HK-2 (cell line): ENCODE measurements at regions not wholly inside any gene's neighbourhood (a gene's known extent, or its start where the extent isn't known, plus 50 kb on each side); places are given as distances from the start of the nearest gene placed in this dataset.

Experiments
- DNase-seq: peaks from one replicate; pipeline ENCODE4 v3.0.0-alpha.2; 2018; ENCODE audit not compliant: unreplicated experiment

GRCh38 chr5:3047212-3047774 is 295.8 kb upstream of the IRX2 start:
- no peak for DNase-seq

- no peak for DNase-seq
Observed at GRCh38 chr5:3043600-3043999, 292.1 kb upstream of the IRX2 start.

GRCh38 chr5:3041001-3041400 is 289.5 kb upstream of the IRX2 start:
- DNase-seq = no peak

- DNase-seq = no peak
Observed at GRCh38 chr5:3036041-3036788, 284.7 kb upstream of the IRX2 start.

- DNase-seq = no peak
Observed at GRCh38 chr5:3035452-3035851, 284.0 kb upstream of the IRX2 start.

- no peak for DNase-seq
Observed at GRCh38 chr5:3034881-3035280, 283.4 kb upstream of the IRX2 start.

GRCh38 chr5:3034449-3034848 is 283.0 kb upstream of the IRX2 start:
- no peak for DNase-seq

- DNase-seq = no peak
Observed at GRCh38 chr5:3033033-3033755, 281.7 kb upstream of the IRX2 start.

GRCh38 chr5:3032513-3032912 is 281.0 kb upstream of the IRX2 start:
- no peak for DNase-seq

GRCh38 chr5:3031733-3032378 is 280.4 kb upstream of the IRX2 start:
- no peak for DNase-seq

GRCh38 chr5:3030511-3031165 is 279.2 kb upstream of the IRX2 start:
- no peak for DNase-seq

GRCh38 chr5:3029396-3029795 is 277.9 kb upstream of the IRX2 start:
- no peak for DNase-seq

- no peak for DNase-seq
Observed at GRCh38 chr5:3027866-3028635, 276.6 kb upstream of the IRX2 start.

- no peak for DNase-seq
Observed at GRCh38 chr5:3027185-3027865, 275.8 kb upstream of the IRX2 start.

GRCh38 chr5:3026651-3027050 is 275.2 kb upstream of the IRX2 start:
- DNase-seq = no peak

GRCh38 chr5:3026099-3026498 is 274.6 kb upstream of the IRX2 start:
- no peak for DNase-seq

- DNase-seq = no peak
Observed at GRCh38 chr5:3025392-3025791, 273.9 kb upstream of the IRX2 start.

GRCh38 chr5:3024976-3025375 is 273.5 kb upstream of the IRX2 start:
- DNase-seq = no peak

- DNase-seq = no peak
Observed at GRCh38 chr5:3024554-3024953, 273.1 kb upstream of the IRX2 start.

GRCh38 chr5:3024126-3024525 is 272.6 kb upstream of the IRX2 start:
- no peak for DNase-seq

GRCh38 chr5:3023656-3024055 is 272.2 kb upstream of the IRX2 start:
- no peak for DNase-seq
